ENCODE measurements at regions not wholly inside any gene's neighbourhood (a gene's known extent, or its start where the extent isn't known, plus 50 kb on each side); places are given as distances from the start of the nearest gene placed in this dataset.

DNA sequence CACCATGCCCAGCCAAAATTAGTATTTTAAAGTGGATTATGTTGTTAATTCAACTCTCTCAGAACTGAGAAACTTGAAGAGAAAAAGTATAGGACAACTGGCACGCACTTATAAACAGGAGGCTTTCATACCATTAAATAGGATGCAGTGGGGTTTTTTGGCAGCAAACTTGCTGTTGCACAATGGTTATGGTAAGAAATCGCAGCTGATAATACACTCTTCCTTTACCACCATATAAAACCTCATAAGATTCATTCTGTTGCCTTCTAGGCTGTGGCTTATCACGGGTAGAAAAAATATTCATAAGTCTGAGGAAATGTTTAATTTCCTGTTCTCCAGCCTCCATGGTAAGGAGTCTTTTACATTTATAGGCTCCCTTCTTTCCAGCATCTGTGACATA lies 95.3 kb downstream of the TMCO5A start:
- Histone ChIP-seq H3K4me3 (ENCODE audit: low read length) (no peak overlapping the region), H3K27me3 (ENCODE audit: control insufficient read depth, insufficient read depth, low read length) (no peaks in the 10 kb centered on the region), H3K9ac (ENCODE audit: low read length) (no peak overlapping the region)

DNA sequence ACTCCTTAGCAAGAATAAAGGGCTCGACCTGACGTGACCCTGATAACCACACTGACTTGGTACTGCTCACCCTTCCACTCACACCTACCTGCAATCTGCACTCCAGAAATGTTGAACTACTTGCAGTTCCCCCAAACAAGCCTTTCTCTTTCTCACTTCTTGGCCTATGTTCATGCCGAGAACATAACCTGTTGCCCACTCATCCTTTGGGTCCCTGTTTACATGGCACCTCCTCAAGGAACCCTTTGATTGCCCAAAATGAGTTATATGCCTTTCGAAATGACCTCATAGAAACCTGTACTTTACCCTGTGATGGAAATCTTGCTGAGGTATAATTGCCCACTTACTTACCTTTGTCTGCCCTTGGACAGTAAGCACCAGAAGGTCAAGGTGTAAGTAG lies 96.2 kb downstream of the TMCO5A start:
- Histone ChIP-seq H3K4me1 (ENCODE audit: control insufficient read depth, low read depth, low read length) (no peaks in the 10 kb centered on the region), H3K9me3 (ENCODE audit: control insufficient read depth, low read depth, low read length) (no peaks in the 10 kb centered on the region), H3K36me3 (ENCODE audit: control insufficient read depth, low read depth, low read length) (no peaks in the 10 kb centered on the region), H3K9ac (ENCODE audit: low read length) (no peak overlapping the region), H3K4me3 (ENCODE audit: low read length) (no peak overlapping the region), H3K27me3 (ENCODE audit: control insufficient read depth, insufficient read depth, low read length) (no peaks in the 10 kb centered on the region), H3K27ac (ENCODE audit: low read length) (no peak overlapping the region)

More for the DNA sequence above, 95.3 kb downstream of the TMCO5A start:
- H3K36me3 ChIP-seq (ENCODE audit: control insufficient read depth, low read depth, low read length) = no peaks in the 10 kb centered on the region
- no peak overlapping the region for H3K27ac ChIP-seq (ENCODE audit: low read length)
- no peaks in the 10 kb centered on the region for H3K9me3 ChIP-seq (ENCODE audit: control insufficient read depth, low read depth, low read length)
- no peaks in the 10 kb centered on the region for H3K4me1 ChIP-seq (ENCODE audit: control insufficient read depth, low read depth, low read length)

DNA sequence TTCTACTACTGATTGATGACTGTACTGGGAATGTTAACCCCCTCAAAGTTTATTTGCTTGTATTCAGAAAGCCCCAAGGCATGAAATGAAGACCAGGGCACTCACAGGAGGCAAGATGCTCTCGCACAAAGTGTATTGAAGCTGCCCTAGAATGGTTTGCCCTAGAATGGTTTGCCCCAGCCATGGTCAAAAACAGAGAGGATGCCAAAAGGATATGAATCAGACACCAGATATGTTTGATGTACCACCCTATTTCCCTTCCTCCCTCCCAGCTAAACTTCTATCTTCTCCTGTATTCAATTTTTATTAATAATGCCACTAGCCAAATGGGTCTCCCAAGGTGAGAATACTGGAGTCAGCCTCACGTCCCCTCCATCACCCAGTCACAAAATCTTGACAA lies 101.3 kb downstream of the TMCO5A start:
- Histone ChIP-seq H3K9ac (ENCODE audit: low read length) (no peak overlapping the region), H3K4me3 (ENCODE audit: low read length) (no peak overlapping the region), H3K27ac (ENCODE audit: low read length) (no peak overlapping the region), H3K36me3 (ENCODE audit: control insufficient read depth, low read depth, low read length) (no peaks in the 10 kb centered on the region), H3K9me3 (ENCODE audit: control insufficient read depth, low read depth, low read length) (no peaks in the 10 kb centered on the region), H3K4me1 (ENCODE audit: control insufficient read depth, low read depth, low read length) (no peaks in the 10 kb centered on the region), H3K27me3 (ENCODE audit: control insufficient read depth, insufficient read depth, low read length) (no peaks in the 10 kb centered on the region)

DNA sequence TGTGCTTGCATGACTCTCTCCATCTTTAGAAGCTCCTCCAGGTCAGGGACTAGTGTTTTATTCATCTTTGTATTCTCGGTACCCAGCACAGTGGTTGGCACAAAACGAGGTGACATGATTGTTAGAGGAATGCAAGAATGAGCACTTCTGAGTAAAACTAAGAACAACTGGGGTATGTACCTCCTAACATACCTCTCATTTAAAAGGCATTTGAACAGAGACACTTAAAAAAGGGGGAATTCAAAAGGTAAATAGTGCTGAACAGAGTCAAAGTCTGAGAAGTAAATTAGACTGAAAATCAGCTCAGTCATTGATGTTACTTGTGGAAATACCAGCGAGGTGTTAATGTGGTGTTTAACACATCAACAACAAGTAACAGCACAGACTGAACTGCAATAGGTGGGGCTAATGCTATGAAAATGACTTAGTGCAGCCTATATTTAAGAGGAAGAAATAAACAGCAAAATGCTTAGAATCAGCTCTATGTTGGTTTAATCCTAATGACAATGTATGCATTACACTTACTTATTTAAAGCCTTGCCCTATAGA lies 102.4 kb downstream of the TMCO5A start:
- Histone ChIP-seq H3K4me1 (ENCODE audit: control insufficient read depth, low read depth, low read length) (no peaks in the 10 kb centered on the region), H3K9ac (ENCODE audit: low read length) (no peak overlapping the region), H3K27ac (ENCODE audit: low read length) (no peak overlapping the region), H3K4me3 (ENCODE audit: low read length) (no peak overlapping the region), H3K9me3 (ENCODE audit: control insufficient read depth, low read depth, low read length) (no peaks in the 10 kb centered on the region), H3K36me3 (ENCODE audit: control insufficient read depth, low read depth, low read length) (no peaks in the 10 kb centered on the region), H3K27me3 (ENCODE audit: control insufficient read depth, insufficient read depth, low read length) (no peaks in the 10 kb centered on the region)

DNA sequence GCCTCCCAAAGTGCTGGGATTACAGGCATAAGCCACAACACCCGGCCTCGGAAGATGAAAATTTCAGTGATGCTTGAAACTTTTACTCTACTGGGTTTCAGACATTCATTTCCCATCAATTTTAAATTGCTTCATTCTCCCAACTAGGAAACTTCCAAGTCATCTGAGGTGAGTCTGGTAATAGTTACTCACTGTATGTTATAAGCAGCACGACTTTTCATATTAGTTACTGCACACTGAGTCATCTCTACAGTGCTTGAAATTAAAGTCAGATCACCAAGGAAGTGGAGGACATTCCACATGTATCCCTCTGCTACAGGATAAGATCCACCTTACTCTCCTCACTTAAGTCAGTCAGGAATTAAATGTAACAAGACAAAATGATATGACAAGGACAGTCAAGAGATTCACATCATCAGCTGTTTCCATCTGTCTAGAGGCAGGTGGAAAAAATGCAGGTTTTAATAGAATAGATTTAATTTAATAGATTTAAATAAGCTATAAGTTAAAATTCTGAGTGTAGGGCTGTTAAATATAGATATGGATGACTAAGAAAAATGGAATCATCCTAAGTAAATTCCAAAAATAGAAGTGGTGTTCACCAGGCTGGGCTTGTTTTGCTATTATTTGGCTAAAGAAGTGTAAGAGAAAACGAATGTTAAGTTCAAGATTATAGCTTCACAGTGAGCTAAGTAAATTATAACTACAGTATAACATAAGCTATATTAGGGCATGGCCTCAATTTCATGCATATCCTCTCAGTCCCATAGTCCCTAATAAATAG lies 104.4 kb downstream of the TMCO5A start:
- Histone ChIP-seq H3K4me1 (ENCODE audit: control insufficient read depth, low read depth, low read length) (peaks cover 6% of the 10 kb centered on the region), H3K4me3 (ENCODE audit: low read length) (no peak overlapping the region), H3K27me3 (ENCODE audit: control insufficient read depth, insufficient read depth, low read length) (no peaks in the 10 kb centered on the region), H3K36me3 (ENCODE audit: control insufficient read depth, low read depth, low read length) (no peaks in the 10 kb centered on the region), H3K9me3 (ENCODE audit: control insufficient read depth, low read depth, low read length) (no peaks in the 10 kb centered on the region), H3K27ac (ENCODE audit: low read length) (no peak overlapping the region), H3K9ac (ENCODE audit: low read length) (no peak overlapping the region)

DNA sequence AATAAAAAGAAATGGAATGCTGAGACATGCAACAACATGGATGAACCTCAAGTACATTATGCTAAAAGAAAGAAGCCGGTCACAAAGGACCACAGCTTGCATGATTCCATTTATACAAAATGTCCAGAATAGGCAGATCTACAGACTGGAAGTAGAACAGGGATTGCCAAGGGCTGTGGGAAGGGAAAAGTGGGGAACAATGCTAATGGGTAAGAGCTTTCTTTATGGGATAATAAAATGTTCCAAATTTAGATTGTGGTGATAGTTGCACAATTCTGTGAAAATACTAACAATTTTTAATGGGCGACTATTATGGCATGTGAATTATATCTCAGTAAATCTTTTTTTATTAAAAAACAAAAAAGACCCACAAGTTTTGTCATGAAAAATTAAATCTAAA lies 106.2 kb downstream of the TMCO5A start:
- Histone ChIP-seq H3K27ac (ENCODE audit: low read length) (no peak overlapping the region), H3K4me1 (ENCODE audit: control insufficient read depth, low read depth, low read length) (peaks cover 6% of the 10 kb centered on the region), H3K36me3 (ENCODE audit: control insufficient read depth, low read depth, low read length) (no peaks in the 10 kb centered on the region), H3K27me3 (ENCODE audit: control insufficient read depth, insufficient read depth, low read length) (no peaks in the 10 kb centered on the region), H3K9me3 (ENCODE audit: control insufficient read depth, low read depth, low read length) (no peaks in the 10 kb centered on the region), H3K4me3 (ENCODE audit: low read length) (no peak overlapping the region), H3K9ac (ENCODE audit: low read length) (no peak overlapping the region)

DNA sequence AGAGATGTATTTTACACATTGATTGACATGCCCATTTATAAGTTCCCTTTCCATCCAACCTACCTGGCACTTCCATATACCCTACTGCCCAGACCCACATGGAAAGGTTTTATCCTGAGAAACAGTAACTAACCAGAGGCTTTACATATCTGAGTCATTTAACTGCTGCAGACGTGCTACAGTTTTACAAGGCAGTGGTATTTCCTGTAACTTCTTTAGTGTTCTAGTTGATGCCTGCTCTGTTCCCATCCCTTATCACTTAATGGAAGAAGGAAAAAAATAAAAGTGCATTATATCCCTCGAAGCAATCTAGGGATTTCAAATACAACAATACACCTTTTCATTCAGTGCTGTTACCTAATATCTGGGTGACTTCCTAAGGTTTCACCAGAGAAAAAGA lies 107.1 kb downstream of the TMCO5A start:
- Histone ChIP-seq H3K27ac (ENCODE audit: low read length) (no peak overlapping the region), H3K36me3 (ENCODE audit: control insufficient read depth, low read depth, low read length) (no peaks in the 10 kb centered on the region), H3K9me3 (ENCODE audit: control insufficient read depth, low read depth, low read length) (no peaks in the 10 kb centered on the region), H3K27me3 (ENCODE audit: control insufficient read depth, insufficient read depth, low read length) (no peaks in the 10 kb centered on the region), H3K4me3 (ENCODE audit: low read length) (no peak overlapping the region), H3K9ac (ENCODE audit: low read length) (no peak overlapping the region), H3K4me1 (ENCODE audit: control insufficient read depth, low read depth, low read length) (peaks cover 6% of the 10 kb centered on the region)

DNA sequence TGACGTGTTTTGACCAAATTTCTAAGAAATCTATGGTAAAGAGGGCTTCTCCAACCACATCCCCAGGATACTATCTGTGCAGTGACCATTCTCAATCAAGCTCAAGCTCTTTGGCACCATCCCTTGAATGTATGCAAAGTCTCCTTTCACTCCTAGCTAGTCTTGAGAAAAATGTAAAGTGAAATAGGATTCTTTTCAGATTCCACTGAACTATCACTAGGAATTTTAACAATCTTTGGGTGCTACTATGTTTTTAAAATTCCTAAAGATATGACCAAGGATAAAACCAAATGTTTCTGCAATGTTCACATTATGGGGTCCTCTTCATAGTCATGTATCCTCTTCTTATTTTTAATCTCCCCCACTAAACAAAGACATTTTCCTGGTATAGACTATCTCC lies 107.8 kb downstream of the TMCO5A start:
- no peaks in the 10 kb centered on the region for H3K36me3 ChIP-seq (ENCODE audit: control insufficient read depth, low read depth, low read length)
- H3K4me3 ChIP-seq (ENCODE audit: low read length) = no peak overlapping the region
- no peaks in the 10 kb centered on the region for H3K27me3 ChIP-seq (ENCODE audit: control insufficient read depth, insufficient read depth, low read length)
- no peak overlapping the region for H3K27ac ChIP-seq (ENCODE audit: low read length)
- no peaks in the 10 kb centered on the region for H3K9me3 ChIP-seq (ENCODE audit: control insufficient read depth, low read depth, low read length)
- no peak overlapping the region for H3K9ac ChIP-seq (ENCODE audit: low read length)
- peaks cover 6% of the 10 kb centered on the region for H3K4me1 ChIP-seq (ENCODE audit: control insufficient read depth, low read depth, low read length)

DNA sequence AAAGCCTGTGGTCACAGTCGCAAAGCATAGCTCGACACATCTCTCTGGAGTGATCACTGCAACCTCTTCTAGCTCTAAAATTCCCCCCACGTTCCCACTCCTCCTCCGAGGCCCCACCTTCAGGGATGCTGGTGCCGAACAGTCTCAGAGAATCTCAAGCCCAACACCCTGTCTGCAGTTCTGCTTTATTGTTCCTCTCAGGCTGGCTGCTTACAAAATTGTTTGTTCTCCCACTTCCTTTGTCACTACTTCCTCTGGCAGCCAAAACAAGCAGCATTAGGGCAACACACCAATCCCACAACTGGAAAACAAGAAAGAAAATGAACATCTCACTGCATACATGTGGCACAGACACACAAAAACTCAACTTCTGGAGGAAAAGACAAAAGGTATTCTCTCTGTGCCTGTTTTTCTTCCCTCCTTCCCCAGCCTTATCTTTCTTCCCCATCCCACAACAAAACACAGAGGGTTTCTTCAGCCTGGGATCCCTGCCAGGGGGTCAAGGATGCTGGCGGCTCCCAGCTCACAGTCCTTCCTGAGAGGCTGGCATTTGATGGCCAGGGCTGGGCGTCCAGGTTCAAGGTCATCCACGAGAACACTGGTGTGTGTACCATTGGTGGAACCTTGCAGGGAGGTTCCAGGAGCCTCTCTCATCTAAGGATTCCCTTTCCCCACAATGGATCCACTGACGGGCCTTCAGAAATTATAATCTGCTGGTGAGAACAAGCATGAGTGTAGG lies 108.4 kb downstream of the TMCO5A start:
- Histone ChIP-seq H3K36me3 (ENCODE audit: control insufficient read depth, low read depth, low read length) (no peaks in the 10 kb centered on the region), H3K9ac (ENCODE audit: low read length) (no peak overlapping the region), H3K27me3 (ENCODE audit: control insufficient read depth, insufficient read depth, low read length) (no peaks in the 10 kb centered on the region), H3K9me3 (ENCODE audit: control insufficient read depth, low read depth, low read length) (no peaks in the 10 kb centered on the region), H3K27ac (ENCODE audit: low read length) (no peak overlapping the region), H3K4me1 (ENCODE audit: control insufficient read depth, low read depth, low read length) (peaks cover 6% of the 10 kb centered on the region), H3K4me3 (ENCODE audit: low read length) (no peak overlapping the region)

DNA sequence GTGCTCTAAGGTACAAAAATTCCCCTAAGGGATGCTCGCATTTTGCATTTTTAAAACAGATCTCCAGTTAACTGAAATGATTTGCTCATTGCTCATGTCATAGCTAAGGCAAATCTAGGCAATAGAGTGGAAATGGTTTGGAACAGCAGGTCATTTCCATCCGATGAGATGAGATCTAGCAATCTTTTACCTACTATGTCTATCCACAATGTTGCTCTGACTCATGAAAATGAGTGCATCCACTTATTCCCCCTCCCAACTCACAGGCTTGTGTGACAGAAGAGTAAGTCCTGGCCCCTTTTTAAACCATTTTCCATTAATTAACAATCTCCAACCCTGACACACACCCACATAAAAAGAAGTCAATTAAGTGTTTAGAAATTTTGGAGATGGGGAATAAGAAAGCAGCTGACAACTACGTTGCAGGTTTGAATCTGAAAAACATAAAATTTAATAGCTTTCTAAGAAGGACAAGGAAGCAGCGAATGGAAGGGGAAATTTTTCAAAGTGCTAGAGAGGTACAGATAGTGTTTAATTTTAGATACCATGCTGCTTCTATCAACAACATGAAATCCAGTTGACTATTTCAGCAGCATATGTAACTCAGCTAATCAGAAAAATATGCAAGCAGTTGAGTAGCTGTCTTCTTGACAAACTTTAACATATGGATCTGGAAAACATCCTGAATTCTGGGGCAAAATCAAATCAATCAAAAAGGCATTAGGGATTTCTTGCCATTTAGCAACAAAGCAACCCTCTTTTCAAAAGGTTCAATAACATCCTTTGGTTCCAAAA lies 112.0 kb downstream of the TMCO5A start:
- Histone ChIP-seq H3K4me1 (ENCODE audit: control insufficient read depth, low read depth, low read length) (peaks cover 6% of the 10 kb centered on the region), H3K27ac (ENCODE audit: low read length) (no peak overlapping the region), H3K27me3 (ENCODE audit: control insufficient read depth, insufficient read depth, low read length) (no peaks in the 10 kb centered on the region), H3K9ac (ENCODE audit: low read length) (no peak overlapping the region), H3K4me3 (ENCODE audit: low read length) (no peak overlapping the region), H3K36me3 (ENCODE audit: control insufficient read depth, low read depth, low read length) (no peaks in the 10 kb centered on the region), H3K9me3 (ENCODE audit: control insufficient read depth, low read depth, low read length) (no peaks in the 10 kb centered on the region)

DNA sequence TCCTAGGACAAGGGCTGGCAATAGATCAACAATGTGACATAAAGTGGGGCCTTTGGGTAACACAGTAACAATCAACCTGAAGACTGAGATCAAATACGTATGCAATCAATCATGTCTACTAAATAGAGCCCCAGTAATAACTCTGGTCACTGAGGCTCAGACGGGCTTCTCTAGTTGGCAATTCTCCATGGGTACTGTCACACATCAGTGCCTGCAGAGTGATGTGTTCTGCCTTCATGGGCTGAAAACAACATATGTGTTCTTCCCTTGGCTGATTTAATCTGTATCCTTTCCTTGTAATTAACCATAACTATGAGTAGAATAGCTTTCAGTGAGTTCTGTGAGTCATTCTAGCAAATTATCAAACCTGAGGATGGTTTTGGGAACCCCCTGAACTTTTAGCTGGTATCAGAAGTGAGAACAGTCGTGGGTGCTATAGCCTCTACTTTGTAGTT lies 113.6 kb downstream of the TMCO5A start:
- Histone ChIP-seq H3K36me3 (ENCODE audit: control insufficient read depth, low read depth, low read length) (no peaks in the 10 kb centered on the region), H3K27ac (ENCODE audit: low read length) (no peak overlapping the region), H3K4me3 (ENCODE audit: low read length) (no peak overlapping the region), H3K9me3 (ENCODE audit: control insufficient read depth, low read depth, low read length) (no peaks in the 10 kb centered on the region), H3K9ac (ENCODE audit: low read length) (no peak overlapping the region), H3K4me1 (ENCODE audit: control insufficient read depth, low read depth, low read length) (peaks cover 1% of the 10 kb centered on the region), H3K27me3 (ENCODE audit: control insufficient read depth, insufficient read depth, low read length) (no peaks in the 10 kb centered on the region)
